ENCODE measurements at regions not wholly inside any gene's neighbourhood (a gene's known extent, or its start where the extent isn't known, plus 50 kb on each side); places are given as distances from the start of the nearest gene placed in this dataset.
A peak's percentile ranks its signal among the peaks of the same experiment; 100 is the strongest.

- no peak for DNase-seq
Measured at GRCh38 chr1:79396901-79397300, 390.4 kb upstream of the ADGRL4 start.

- DNase-seq: no peak
Measured at GRCh38 chr1:79388694-79389361, 382.3 kb upstream of the ADGRL4 start.

GRCh38 chr1:79386730-79387129 is 380.2 kb upstream of the ADGRL4 start:
- no peak for DNase-seq

GRCh38 chr1:79380078-79380477 is 373.5 kb upstream of the ADGRL4 start:
- no peak for DNase-seq

- no peak for DNase-seq
Measured at GRCh38 chr1:79376106-79376505, 369.6 kb upstream of the ADGRL4 start.

- DNase-seq: no peak
Measured at GRCh38 chr1:79375352-79375751, 368.8 kb upstream of the ADGRL4 start.

- DNase-seq: no peak
Measured at GRCh38 chr1:79374397-79374796, 367.9 kb upstream of the ADGRL4 start.

- peak; percentile 90 for DNase-seq
Measured at GRCh38 chr1:79373481-79374125, 367.1 kb upstream of the ADGRL4 start.

- DNase-seq: no peak
Measured at GRCh38 chr1:79371802-79372201, 365.3 kb upstream of the ADGRL4 start.

- DNase-seq: no peak
Measured at GRCh38 chr1:79369091-79369490, 362.6 kb upstream of the ADGRL4 start.

GRCh38 chr1:79364896-79365295 is 358.4 kb upstream of the ADGRL4 start:
- DNase-seq: no peak

- DNase-seq: no peak
Measured at GRCh38 chr1:79363430-79363829, 356.9 kb upstream of the ADGRL4 start.

GRCh38 chr1:79362470-79362869 is 355.9 kb upstream of the ADGRL4 start:
- DNase-seq: no peak

- no peak for DNase-seq
Measured at GRCh38 chr1:79355090-79355489, 348.6 kb upstream of the ADGRL4 start.

- DNase-seq: no peak
Measured at GRCh38 chr1:79353224-79353623, 346.7 kb upstream of the ADGRL4 start.

- no peak for DNase-seq
Measured at GRCh38 chr1:79326875-79327274, 320.3 kb upstream of the ADGRL4 start.

GRCh38 chr1:79325705-79326104 is 319.2 kb upstream of the ADGRL4 start:
- DNase-seq: no peak

GRCh38 chr1:79325126-79325525 is 318.6 kb upstream of the ADGRL4 start:
- no peak for DNase-seq

GRCh38 chr1:79323239-79324025 is 316.9 kb upstream of the ADGRL4 start:
- no peak for DNase-seq

- no peak for DNase-seq
Measured at GRCh38 chr1:79322511-79323027, 316.0 kb upstream of the ADGRL4 start.

- DNase-seq: no peak
Measured at GRCh38 chr1:79312438-79312837, 305.9 kb upstream of the ADGRL4 start.

GRCh38 chr1:79310609-79311008 is 304.1 kb upstream of the ADGRL4 start:
- peak; percentile 11 for DNase-seq

GRCh38 chr1:79304131-79304530 is 297.6 kb upstream of the ADGRL4 start:
- no peak for DNase-seq

GRCh38 chr1:79303040-79303439 is 296.5 kb upstream of the ADGRL4 start:
- DNase-seq: no peak
